ENCODE measurements at regions not wholly inside any gene's neighbourhood (a gene's known extent, or its start where the extent isn't known, plus 50 kb on each side); places are given as distances from the start of the nearest gene placed in this dataset.

DNA sequence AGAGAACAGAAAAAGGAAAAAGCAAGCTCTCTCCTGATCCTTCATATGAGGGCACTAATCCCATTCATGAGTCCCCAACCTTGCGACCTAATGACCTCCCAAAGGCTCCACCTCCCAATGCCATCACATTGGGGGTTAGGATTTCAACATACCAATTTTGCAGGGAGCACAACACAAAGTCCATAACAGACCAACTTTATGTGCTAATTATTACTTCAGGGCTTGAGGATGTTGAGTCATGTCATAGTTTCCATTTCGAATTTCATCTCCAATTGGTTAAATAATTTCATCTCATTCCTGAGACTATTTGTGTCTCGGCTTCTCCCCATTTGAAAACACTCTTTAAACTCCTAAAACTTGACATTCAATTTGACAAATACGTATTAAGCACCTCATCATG, 69.9 kb upstream of the KLF7 start:
- DNase-seq (ENCODE audit: low read depth in 2 of 3, low spot score in 2 of 3): no peak

DNA sequence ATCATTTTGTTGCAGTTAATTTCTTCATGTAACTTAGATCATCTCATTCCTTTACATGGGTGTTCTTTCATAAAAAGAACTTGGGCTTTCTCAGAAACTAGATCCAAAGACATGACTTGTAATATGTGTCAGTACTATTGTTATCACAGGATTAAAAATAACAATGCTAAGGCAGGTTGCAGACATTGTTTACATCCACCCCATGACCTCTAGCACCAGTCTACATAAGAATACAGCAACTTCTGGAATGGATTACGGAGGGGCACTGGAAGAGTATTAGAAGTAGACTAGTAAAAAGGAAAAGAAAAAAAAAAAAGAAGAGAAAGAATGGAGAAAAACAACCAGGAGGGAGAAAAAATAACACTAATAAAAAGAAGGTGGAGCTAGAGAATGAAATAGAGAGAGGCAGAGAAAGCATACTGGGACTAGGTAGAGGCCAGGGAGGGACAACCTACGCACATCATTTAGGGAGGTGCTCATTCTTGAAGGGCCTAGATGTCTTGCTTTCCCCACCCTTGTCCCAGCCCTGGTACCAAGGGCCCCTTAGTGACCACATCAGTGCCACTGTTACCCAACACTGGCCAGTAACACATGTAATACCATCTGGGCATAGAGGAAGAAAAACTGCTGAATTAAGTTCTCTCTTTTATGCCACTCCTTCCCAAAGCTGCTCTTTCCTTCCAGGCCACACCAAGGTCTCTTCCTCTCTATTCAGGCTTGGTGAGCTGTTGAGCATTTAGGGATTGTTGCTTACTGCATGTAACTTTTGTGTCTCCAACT, 70.6 kb upstream of the KLF7 start:
- DNase-seq (ENCODE audit: low read depth in 2 of 3, low spot score in 2 of 3): no peak

DNA sequence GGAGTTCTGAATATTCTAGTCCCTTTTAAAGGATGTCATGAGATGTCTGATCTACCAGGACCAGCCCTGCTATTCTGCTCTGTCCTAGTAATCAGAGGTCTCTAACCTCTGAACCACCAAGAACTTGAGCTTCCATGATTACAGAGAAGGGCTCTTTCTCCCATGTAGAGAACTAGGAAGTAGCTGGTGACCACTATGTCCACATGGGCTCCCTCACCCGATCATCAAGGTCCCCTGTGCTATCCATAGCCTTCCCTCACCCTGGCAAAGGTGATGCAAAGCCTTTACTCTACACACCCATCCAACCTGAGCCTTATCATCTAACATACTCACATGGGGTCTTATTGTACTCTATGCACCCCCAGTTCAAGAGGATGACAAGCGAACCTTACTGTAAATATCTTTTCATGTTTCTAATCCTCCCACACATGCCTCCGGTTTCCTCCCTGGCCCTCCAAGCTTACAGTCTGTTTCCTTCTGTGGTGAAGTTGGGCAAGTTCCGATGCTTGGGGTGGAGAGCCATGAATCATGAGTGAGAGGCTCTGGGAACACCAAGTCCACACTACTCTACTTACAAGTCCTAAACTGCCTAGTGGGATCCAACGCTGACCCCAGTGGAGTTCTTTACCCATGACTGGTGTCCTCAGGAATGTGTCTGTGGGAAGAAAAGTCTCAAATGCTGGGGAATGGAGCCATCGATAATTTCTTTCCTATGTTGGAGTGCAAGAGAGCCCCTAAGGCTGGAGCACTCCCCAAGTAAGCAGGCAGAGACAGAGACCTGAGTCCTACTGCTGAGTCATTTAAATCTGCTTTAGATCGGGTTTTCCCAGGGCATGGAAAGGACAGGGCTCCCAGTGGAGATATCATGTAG, 73.3 kb upstream of the KLF7 start:
- no peak for DNase-seq (ENCODE audit: low read depth in 2 of 3, low spot score in 2 of 3)

DNA sequence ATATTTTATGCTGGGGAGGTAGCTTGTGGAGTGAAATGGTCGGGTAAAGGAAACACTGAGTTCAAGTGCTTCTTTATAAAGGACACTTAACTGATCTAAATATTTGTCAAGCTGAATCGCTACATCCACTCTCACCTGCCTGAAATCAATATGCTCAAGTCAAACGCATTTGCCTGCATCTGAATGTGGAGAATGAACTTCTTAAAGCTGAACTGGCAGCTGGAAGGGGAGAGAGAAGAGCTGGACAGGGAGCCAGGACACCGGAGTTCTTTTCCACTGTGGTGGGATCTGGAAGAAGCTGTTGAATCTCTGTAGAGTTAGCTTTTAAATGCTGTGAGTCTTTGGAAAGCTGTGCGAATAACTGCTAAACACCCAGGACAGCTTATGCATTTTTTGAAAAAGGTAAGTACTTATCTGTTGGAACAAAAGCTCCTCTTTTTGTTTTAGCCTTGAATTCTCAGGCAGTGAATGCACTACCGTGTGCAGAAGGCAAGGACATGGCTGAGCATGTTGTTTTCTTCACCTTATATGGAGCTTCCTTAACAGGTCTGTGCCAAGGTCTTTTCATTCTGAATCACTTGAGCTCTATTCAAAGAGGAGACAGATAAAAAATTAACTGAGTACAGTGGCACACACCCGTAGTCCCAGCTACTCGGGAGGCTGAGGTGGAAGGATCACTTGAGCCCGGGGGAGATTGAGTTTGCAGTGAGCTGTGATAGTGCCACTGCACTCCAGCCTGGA, 74.2 kb upstream of the KLF7 start:
- no peak for DNase-seq (ENCODE audit: low read depth in 2 of 3, low spot score in 2 of 3)

DNA sequence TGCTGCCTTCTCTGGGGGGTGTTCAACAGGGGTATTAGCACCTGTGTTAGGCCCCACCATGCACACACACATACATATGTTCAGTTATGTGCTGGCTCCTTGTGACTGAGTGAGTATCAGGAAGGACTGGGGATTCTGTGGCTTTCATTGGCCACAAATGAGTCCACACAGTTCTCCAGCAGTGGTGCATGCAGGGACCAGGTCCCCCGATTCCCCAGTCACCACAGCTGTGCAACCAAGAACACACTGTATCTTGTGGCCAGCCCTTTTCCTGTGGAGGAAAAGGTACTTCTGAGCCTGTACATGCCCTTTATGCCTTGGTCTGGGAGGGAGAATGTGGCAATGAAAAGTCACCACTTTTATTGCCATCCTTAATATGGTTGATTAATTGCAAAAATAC, 74.9 kb upstream of the KLF7 start:
- no peak for DNase-seq (ENCODE audit: low read depth in 2 of 3, low spot score in 2 of 3)

DNA sequence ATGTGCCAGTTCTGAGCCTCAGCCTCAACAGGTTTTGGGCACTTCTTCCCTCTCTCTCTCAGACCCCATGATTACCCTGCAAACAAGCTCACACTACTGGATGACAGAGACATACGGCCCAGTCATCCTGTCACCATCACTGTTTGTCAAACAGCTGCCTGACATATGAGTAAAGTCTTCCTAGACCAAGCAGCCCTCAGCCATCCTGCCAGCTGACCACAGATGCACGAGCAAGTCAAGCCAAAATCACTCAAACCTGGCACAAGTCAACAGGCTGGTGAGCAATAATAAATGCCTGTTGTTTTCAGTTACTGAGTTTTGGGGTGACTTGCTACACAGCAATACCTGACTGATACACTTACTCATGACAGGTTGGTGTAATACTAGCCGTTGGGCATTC, 75.5 kb upstream of the KLF7 start:
- DNase-seq (ENCODE audit: low read depth in 2 of 3, low spot score in 2 of 3): no peak

DNA sequence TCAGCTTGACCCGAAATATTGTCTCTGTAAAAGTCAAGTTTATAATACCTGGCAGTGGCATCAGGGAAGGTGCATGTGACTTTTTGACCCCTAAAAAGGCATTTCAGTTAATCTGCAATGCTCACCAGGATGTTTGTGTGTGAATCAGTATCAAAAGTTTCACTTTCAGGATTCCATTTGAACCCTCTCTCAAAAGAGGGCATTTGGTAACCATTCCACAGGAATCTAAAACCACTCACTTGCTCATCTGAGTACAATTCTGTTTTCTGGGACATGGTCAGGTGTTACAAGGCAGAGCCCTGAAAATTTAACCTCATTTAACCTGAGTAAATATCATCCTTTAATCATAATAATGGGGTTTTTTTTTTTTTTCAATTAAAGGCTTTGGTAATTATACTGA, 77.9 kb upstream of the KLF7 start:
- DNase-seq (ENCODE audit: low read depth in 2 of 3, low spot score in 2 of 3): no peak

DNA sequence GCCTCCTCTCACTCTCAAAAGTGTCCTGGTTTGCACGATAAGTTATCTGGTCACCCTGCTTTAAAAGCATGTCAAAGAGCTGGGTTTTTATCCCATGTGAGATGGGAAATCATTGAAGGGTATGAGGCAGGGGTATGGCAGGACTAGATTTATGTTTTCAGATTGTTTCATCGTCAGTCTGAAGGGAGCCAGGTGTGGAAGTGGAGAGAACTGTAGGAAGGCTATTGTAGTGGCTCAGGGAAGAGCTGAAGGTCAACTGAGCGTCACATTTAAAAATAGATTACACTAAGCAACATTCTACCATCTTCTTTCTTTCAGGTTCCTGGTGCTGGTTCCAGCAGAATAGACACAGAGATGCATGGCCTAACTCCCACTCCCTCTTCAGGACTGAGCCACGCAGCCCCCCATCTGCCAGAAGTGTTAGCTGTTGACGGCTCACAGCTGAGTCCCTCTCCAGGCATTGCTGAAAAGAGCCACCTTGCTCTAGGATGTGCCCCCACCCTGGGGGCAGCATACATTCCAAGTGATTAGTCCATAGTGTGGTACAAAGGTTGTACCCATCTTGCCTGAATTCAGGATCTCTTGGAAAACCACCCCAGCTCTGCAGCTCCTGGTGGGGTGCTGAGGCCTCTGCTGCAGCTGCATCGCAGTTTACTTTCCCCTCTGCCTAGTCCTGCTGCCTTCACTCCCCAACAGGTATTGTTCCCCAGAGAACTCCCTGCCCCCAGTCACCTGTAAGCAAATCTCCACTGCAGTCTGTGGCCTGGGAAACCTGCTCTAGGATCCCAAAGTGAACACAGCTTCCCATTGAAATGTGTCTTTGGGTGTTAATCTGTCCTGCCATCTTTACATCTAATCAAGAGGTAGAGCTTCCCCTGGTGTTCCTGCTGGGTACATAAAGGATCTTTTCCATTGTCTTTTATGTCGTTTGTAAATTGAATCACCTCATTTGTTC, 79.5 kb upstream of the KLF7 start:
- DNase-seq (ENCODE audit: low read depth in 2 of 3, low spot score in 2 of 3): no peak

DNA sequence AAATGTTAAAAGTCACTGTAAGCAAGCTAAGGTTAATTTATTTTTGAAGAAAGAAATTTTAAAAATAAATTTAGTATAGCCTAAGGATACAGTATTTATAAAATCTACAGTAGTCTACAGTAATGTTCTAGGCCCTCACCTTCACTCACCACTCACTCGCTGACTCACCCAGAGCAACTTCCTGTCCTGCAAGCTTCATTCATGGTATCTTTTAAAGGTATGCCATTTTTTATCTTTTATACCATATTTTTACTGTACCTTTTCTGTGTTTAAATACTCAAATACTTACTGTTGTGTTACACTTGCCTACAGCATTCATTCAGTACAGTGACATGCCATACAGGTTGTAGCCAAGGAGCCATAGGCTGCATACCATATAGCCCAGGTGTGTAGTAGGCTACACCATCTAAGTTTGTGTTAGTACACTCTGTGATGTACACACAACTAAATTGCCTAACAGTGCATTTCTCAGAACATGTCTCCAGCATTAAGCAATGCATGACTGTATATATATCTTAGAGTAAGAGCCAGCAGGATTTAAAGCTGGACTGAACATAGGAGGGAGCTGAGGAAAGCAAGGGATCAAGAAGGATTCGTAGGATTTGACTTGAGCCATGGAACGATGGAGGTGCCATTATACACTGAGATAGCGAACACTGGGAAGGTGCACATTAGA, 83.1 kb upstream of the KLF7 start:
- no peak for DNase-seq (ENCODE audit: low read depth in 2 of 3, low spot score in 2 of 3)

DNA sequence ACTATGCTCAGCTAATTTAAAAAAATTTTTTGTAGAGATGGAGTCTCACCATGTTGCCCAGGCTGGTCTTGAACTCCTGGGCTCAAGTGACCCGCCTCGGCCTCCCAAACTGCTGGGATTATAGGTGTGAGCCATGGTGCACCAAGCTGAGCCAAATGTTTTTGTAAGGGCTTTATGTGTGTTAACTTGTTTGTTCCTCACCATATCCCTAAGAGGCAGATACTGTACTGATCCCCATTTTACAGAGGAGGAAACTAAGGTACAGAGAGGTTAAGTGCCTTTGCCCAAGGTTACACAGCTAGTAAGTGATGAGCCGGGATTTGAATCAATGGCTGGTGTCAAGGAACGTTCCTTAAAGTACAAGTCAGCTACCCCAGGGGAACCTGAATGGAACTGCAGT, 85.3 kb upstream of the KLF7 start:
- no peak for DNase-seq (ENCODE audit: low read depth in 2 of 3, low spot score in 2 of 3)

DNA sequence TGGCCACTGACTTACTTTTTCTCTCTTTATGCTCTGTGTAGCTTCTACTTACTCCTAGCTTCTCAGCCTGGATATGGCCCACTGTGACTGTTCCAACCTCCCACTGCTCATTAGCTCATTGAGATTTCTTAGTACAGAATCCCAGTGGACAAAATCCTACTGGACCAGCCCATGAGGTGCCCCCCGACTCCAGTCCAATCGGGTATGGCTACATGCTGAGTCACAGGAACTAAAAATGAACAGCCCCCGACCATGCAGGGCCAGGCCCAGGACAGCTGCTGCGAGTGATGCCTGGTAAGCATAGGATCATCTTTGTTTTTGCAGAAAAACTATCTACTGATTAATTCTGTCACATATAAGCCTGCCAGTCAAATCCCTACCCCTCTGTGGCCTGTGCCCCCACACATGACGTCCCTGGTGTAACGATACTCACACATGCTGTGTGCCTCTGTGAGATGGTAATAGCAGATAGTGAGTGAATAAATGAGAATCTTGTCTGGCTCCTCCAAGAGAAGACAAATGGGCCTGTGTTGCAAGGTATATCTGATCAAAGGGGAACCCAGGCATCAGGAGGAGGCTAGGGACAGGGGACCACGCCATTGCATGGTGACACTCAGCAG, 85.9 kb upstream of the KLF7 start:
- DNase-seq (ENCODE audit: low read depth in 2 of 3, low spot score in 2 of 3): no peak

DNA sequence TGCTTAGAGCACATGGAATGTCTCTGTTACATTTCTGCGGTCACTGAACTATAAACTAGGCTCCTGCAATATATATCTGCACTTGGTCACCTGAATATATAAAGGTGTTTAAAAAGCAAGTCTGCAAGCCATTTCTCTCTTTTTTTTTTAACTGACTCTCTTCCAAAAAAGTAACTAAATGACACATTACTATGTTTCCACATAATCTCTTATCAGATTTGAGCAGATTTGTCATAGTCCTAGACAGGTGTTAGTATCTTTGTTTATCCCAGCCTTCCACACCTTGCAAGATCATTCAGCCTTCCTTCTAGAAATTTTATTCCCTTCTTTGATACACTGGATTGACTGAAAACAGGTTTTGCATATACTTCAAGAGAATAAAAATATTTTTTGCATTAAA, 86.7 kb upstream of the KLF7 start:
- no peak for DNase-seq (ENCODE audit: low read depth in 2 of 3, low spot score in 2 of 3)

DNA sequence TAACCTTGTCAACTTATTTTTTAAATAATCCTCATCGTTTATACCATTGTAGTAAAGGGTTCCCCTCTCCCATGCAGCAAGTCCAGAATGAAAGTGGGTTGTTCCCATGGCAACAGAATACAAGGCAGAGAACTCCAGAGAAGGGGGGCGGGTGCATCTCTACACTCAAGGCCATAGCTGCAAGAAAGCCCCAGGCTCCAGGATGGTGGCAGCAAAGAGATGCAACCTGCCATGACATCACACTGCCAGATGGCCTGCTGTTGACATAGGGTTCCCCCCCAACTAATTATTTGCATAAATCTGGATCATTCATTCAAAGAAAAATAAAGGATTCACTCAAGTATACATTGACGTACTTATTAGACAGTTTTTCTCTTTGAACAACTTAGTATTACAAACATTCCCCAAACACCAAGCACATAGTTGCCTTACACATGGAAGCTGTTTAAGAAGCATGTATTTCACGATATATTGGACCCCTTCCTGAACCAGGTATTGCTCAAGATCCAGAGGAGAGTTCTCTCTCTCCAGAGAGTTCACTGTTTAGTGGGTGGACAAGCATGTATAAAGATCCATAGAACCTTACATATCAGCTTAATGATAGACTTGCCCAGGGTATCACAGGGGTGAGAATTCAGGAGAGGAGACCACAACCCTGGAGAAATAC, 87.4 kb upstream of the KLF7 start:
- DNase-seq (ENCODE audit: low read depth in 2 of 3, low spot score in 2 of 3): no peak

DNA sequence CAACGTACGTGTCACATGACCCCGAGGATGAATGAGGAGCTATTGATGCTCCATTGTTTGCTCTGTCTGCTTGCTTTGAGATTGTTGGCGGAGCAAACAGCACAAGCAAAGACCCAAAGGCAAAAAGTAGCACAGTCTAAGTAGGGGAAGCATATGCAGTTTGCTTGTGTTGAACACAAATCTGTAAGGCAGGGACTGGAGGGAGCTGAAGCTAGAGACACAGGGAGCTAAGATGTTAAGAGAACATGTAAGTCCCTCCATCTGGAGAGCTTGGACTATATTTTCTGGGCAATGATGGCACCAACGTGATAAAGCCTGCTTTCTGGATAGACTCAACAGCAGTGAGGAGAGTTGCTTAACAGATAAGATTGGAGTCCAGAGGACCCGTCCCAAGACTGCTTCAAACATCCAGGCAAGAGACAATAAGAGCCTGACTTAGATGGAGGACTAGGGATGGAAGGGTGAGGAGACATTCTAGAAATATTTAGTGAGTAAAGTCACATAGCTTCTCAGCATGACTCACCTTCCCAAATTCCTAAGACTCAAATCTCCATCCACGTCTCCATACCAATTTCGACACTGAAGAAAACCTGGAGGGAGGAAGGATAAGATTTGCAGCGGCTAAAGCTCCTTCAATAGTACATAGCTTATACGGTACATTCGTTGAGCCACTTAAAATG, 88.1 kb upstream of the KLF7 start:
- no peak for DNase-seq (ENCODE audit: low read depth in 2 of 3, low spot score in 2 of 3)

DNA sequence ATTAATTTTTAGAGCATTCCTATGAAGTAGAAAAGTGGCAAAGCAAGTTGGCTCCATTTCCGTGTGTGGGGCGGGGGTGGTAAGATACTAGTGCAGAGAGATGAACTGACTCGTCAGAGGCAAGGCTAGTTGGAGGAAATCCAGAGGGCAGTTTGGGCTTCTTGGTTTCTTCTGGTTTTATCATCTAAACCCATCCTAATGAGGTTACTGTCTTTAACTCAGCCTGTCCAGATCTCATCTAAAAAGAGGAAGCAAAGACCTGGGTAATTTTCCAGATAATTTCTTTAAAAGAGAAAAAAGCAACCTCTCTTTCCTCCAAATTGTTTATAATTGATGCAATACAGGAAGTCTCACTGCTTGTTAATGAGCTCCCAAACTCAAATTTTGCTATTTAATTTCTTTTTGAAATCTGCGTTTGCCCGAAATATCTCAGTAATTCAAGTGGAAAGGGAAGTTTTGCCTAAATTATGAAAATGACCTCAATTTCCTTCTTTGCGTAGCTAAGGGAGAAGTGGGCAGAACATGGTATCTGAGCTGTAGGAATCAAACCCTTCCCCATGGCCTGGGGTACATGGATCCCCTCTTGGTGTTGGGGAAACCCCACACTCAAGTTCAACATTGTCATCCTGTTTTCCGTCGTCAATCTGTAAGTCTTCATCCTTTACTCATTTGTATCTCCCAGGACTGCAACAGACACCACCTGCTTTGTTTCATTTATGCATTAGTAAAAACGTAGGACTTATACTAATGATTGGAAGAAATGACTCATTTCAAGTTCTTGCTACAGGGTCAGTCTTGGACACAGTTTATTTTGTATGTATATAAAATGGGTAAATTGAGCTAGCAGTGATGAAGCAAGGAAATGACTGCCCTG, 89.1 kb upstream of the KLF7 start:
- no peak for DNase-seq (ENCODE audit: low read depth in 2 of 3, low spot score in 2 of 3)

DNA sequence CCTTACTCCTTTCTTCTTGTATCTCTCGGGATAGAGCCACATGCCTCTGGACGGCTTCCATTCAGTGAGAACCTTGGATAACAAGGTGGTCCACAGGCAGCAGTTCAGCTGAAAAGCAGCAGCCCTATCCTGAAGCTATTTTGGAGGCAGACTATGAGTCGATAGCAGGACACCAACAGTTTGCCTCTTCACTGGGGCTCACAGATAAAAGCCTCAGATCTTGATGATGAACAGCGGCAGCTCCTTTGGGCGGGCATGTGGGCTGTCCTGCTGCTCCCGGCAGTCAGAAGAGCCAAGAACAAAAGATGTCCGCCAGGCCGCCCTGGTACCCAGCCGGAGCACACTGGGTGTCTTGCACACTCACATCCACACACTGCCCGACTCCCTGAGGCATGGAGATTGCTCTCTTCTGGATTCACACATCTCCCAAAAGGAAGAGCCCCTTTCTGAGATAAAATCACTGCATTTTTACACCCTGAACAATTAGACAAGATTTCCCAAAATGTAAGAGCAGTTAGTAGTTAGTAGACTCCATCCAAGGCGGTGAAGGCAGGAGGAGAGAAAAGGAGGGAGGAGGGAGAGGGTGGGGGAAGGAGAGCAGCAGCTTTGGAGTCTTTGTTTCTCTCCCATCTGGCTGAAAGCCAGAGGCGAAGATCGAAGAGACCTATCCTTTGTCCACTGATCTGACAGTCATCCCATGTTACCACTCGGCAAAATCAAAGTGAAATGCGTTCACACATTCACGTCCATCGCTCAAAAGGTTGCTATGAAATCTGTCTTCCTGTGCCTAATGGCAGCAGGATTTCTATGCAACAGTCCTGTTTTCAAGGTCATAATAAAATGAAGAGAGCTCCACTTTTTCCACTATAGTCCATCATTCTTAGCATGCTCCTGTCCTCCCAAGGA, 90.1 kb upstream of the KLF7 start:
- DNase-seq (ENCODE audit: low read depth in 2 of 3, low spot score in 2 of 3): no peak

Data from activated CD8-positive, alpha-beta memory T cell treated with anti-CD3 and anti-CD28 coated beads for 48 hours (primary cell).